SK-N-SH treated with all-trans-retinoic acid at 6 μM for 48 hours (cell line): ENCODE measurements at regions not wholly inside any gene's neighbourhood (a gene's known extent, or its start where the extent isn't known, plus 50 kb on each side); places are given as distances from the start of the nearest gene placed in this dataset.

Experiments used
- ARNTL ChIP-seq: fragments of 450-650 bp; formaldehyde crosslinking; IDR thresholded peaks from 2 replicates; pipeline ENCODE4 v1.5.0; 2020; ENCODE audit warnings: low read depth, mild to moderate bottlenecking, moderate library complexity, borderline replicate concordance
- BACH2 ChIP-seq: fragments of 250-450 bp; sonication (Bioruptor Pico); IDR thresholded peaks from 2 replicates; pipeline ENCODE4 v1.9.0; 2021; ENCODE audit warnings: mild to moderate bottlenecking, borderline replicate concordance
- CREB5 ChIP-seq: fragments of 250-450 bp; sonication (Bioruptor Pico); IDR thresholded peaks from 2 replicates; pipeline ENCODE4 v1.5.1; 2020; ENCODE audit warnings: low read depth, mild to moderate bottlenecking, moderate library complexity
- ESRRG ChIP-seq: fragments of 250-450 bp; sonication (Bioruptor Pico); IDR thresholded peaks from 2 replicates; pipeline ENCODE4 v1.6.1; 2021; ENCODE audit warnings: mild to moderate bottlenecking
- GLIS3 ChIP-seq: fragments of 250-450 bp; sonication (Bioruptor Pico); IDR thresholded peaks from 2 replicates; pipeline ENCODE4 v1.5.0; 2020; ENCODE audit warnings: mild to moderate bottlenecking, moderate library complexity
- PATZ1 ChIP-seq: fragments of 250-450 bp; sonication (Bioruptor Pico); IDR thresholded peaks from 2 replicates; pipeline ENCODE4 v1.8.0; 2020; ENCODE audit warnings: mild to moderate bottlenecking, moderate library complexity, borderline replicate concordance
- POU6F1 ChIP-seq: fragments of 250-450 bp; sonication (Bioruptor Pico); IDR thresholded peaks from 2 replicates; pipeline ENCODE4 v1.8.0; 2021; ENCODE audit warnings: low read depth, mild to moderate bottlenecking, moderate library complexity, borderline replicate concordance
- RARB ChIP-seq: fragments of 250-450 bp; sonication (Bioruptor Pico); IDR thresholded peaks from 2 replicates; pipeline ENCODE4 v1.8.0; 2021; ENCODE audit warnings: mild to moderate bottlenecking, moderate library complexity
- TSHZ2 ChIP-seq: fragments of 250-450 bp; sonication (Bioruptor Pico); IDR thresholded peaks from 2 replicates; pipeline ENCODE4 v1.5.0; 2020; ENCODE audit warnings: mild to moderate bottlenecking, moderate library complexity
- ZFP3 ChIP-seq: fragments of 250-450 bp; sonication (Bioruptor Pico); IDR thresholded peaks from 2 replicates; pipeline ENCODE4 v1.5.0; 2020; ENCODE audit warnings: mild to moderate bottlenecking, moderate library complexity
- ZNF70 ChIP-seq: fragments of 450-650 bp; formaldehyde crosslinking; IDR thresholded peaks from 2 replicates; pipeline ENCODE4 v1.5.0; 2020; ENCODE audit warnings: mild to moderate bottlenecking, moderate library complexity

- TF ChIP-seq ZFP3 (CRISPR knock-in tag) (no peak), BACH2 (CRISPR knock-in tag) (no peak), POU6F1 (CRISPR knock-in tag) (no peak), ESRRG (CRISPR knock-in tag) (0 out of 2 replicates have a peak, but pooled peaks have one; percentile 47), CREB5 (CRISPR knock-in tag) (no peak), GLIS3 (no peak), PATZ1 (CRISPR knock-in tag) (no peak), ARNTL (no peak), TSHZ2 (CRISPR knock-in tag) (no peak), ZNF70 (CRISPR knock-in tag) (no peak), RARB (CRISPR knock-in tag) (no peak)
Measured at GRCh38 chr5:120873083-120873482, 409.0 kb downstream of the PRR16 start.
